HG03108 (cell line): ENCODE measurements at regions not wholly inside any gene's neighbourhood (a gene's known extent, or its start where the extent isn't known, plus 50 kb on each side); places are given as distances from the start of the nearest gene placed in this dataset.
"Not testable (repeated sequence)": the region's sequence is repeated elsewhere in the genome, so short reads cannot be mapped to it uniquely, and the experiment has no call there.

Source experiments
- ATAC-seq: cut with Tn5 transposase; IDR thresholded peaks from one replicate; pipeline ENCODE4 v1.9.1; 2021; ENCODE audit warnings: moderate library complexity; ENCODE audit not compliant: unreplicated experiment

- not testable (repeated sequence) for ATAC-seq
These were observed 271.5 kb upstream of the PLGLB2 start for GRCh38 chr2:87476223-87476872.

DNA sequence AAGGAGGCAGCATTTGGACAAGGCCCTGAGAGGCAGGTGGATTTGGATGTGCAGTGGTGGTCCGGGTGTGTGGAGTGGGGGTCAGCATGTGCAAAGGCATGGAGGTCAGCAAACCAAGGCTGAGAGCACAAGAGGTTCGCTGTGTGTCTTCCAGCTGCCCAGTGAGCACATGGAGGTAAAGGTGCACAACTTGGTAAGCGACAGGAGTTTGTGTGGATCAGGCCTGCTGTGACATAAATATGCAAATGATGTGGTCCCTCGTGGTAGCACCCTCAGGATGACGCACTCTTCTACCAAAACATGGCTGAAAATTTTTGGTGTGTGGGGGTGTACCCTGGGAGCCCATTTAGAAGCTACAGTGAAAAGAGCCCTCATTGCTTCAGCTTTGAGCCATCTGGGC is 271.0 kb upstream of the PLGLB2 start:
- ATAC-seq: not testable (repeated sequence)

DNA sequence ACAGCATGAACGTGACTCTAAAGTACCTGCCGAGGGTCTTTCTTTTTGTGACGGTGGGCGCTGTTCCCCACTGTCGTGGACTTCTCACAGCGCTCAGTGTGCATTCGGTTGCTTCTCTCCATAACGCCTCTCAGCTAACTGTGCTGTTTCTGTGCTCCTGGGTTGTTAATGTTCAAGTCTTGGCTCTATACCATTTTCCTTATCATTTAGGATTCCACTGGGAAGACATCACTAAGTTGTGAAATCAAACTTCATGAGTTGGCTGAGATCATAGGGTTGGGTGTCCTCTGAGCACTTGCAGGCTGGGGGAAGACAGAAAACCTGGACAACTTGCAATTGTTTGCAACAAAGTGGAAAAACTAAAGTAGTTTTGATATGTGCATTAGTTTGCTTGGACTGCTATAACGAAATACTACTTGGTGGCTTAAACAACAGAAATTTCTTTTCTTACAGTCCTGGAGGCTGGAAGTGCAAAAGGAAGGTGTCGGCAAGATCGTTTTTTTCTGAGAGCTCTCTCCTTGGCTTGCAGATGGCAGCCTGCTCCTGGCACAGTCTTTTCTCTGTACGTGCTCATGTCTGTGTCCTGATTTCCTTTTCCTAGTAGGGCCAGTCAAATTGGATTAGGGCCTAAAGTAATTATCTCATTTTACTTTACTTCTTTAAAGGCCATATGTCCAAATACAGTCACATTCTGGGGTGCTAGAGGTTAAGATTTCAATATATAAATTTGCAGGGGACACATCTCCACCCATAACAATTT is 270.0 kb upstream of the PLGLB2 start:
- not testable (repeated sequence) for ATAC-seq

DNA sequence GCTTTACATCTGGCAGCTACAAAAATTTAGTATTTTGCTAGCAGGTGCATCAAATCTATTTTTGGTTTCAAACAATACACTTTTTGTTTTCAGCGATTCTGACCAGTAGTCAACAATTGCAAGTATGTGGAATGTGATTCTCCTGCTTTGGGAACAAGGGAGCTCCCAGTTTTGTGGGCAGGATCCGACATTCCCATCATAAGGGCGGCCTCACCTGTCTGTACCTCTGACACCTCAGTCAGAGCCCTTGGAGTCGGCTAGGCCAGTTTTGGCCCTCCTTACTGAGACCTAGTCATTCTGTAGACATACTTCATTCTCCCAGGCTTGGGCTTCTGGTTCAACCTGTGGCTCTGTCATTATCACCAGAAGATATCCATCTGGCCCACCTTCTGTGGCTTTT is 269.0 kb upstream of the PLGLB2 start:
- not testable (repeated sequence) for ATAC-seq

DNA sequence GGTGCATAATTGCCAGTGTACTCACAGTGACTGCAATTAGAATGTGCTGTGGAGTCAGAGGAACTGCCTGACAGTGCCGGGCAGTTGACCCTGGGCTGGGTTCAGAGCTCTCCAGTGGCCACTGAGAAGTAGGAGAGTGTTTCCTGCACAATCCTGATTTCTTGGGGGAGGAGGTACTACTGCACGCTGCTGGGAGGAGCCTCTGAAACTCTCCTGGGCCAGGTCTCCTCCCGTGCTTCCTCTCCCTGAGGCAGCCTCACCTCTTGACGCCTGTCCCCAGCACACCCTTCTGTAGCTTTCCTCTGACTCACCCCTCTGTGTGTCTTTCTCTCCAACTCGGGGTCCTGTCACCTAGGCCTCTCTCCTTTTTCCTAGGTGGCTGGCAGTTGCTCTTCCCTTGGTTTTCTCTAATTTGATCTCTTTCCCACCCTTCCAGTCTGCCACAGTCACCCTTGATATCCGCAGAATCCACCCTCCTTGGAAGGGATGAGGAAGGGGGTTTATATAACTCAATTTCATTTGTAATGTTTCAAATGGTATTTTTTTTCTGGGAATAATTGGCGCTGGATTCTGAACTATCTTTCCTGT is 264.7 kb upstream of the PLGLB2 start:
- ATAC-seq: not testable (repeated sequence)

- ATAC-seq: not testable (repeated sequence)
These were observed 263.5 kb upstream of the PLGLB2 start for GRCh38 chr2:87484363-87484762.

- not testable (repeated sequence) for ATAC-seq
These were observed 262.4 kb upstream of the PLGLB2 start for GRCh38 chr2:87485455-87485854.

DNA sequence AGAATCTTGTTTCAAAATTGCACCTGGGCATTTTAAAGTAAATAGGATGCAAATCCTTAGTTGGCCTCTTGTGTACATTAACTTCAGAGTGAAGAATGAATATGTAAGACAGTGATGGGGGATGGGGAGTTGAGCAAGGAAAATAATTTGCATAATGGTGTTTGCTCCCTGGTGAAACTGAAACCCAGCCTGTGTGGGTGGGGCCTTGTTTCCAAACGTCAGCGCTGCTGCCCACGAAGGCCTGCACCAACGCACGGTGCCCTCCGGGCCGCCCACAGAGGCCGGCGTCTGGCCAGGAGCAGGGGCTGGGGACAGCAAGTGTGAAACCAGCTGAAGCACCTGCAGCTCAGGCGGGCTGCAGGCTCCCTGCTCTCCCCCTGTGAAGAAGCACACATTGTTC is 262.0 kb upstream of the PLGLB2 start:
- ATAC-seq: peak; percentile 92

DNA sequence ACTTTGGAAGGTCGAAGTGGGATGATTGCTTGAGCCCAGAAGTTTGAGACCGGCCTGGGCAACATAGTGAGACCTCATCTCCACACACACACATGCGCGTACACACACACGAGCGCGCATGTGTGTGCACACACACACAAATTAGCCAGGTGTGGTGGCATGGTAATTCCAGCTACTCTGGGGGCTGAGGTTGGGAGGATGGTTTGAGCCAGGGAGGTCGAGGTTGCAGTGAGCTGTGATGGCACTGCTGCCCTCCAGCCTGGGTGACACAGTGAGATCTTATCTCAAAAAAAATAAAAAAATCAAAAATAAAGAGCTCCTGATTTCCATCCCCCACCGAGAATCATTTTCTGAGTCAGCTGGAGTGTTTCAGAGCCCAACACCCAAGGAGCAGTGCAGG is 261.5 kb upstream of the PLGLB2 start:
- not testable (repeated sequence) for ATAC-seq

DNA sequence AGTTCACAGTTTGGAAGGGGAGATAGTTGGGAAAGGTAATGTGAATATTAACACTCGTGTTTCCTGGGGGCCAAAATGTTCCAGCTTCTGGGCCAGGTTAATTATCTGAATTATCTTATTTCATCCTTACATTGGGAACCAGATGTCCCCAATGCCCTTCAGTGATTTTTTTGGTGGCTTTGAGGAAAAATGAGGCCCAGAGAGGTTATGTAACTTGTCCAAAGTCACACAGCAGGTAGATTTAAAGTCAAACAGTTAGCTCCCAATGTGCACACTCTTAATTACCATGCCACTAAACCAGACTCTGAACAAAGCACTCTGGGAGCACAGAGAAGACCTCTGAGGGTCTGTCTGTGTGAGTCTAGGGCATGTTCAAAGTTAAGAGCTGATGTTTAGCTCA is 259.9 kb upstream of the PLGLB2 start:
- ATAC-seq: not testable (repeated sequence)

DNA sequence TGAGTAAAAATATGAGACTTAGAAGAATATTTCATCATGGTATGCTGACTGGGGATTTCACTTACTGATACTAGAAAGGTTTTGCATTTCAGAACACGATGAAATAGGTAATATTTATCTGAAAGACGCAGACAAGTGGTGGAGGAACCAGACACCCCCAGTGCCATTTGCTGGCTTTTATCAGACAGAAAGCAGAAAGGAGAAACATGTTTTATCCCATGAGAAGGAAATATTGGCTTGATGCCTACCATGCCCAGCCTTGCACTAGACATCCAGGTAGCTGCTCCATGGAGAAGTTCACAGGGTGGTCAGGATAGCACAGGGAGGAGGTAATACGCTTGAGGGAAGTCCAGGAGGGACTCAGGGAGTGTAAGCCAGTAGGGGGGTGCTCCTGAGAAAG is 258.9 kb upstream of the PLGLB2 start:
- ATAC-seq: not testable (repeated sequence)

DNA sequence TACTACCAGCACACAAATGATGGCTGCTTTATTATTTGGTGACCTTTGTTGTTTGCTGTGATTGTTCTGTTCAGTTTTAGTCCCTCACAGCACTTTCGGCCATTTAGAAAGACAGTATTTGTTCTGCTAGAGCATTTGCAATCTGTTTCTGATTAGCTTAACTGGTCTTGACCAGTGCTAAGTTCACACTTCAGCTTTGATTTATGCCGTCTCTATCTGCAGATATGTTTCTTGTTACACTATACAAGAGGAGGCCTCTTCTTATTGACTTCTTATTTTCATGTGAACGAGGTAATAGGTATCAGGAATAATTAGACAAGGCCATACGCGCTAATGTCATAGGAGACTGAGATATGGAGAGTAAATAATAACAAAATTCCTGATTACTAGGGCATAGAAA is 253.0 kb upstream of the PLGLB2 start:
- not testable (repeated sequence) for ATAC-seq

DNA sequence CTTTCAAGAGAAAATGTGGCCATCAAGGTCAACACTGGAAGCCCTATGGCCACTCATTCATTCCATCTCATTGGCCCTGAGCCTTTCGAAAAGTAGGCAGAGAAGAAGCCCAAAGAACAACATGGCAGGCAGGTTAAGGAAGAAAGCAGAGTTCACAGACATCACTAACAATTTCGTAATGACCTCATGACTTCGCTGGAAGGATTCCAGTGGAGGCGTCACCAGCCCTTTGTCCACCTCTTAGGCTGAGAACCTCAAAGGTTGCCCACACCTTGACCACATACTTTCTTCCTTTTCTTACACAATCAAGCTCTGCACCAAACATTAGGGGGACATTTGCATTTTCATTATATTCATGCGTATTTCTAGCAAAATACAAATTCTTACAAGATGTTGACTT is 252.4 kb upstream of the PLGLB2 start:
- ATAC-seq: not testable (repeated sequence)

DNA sequence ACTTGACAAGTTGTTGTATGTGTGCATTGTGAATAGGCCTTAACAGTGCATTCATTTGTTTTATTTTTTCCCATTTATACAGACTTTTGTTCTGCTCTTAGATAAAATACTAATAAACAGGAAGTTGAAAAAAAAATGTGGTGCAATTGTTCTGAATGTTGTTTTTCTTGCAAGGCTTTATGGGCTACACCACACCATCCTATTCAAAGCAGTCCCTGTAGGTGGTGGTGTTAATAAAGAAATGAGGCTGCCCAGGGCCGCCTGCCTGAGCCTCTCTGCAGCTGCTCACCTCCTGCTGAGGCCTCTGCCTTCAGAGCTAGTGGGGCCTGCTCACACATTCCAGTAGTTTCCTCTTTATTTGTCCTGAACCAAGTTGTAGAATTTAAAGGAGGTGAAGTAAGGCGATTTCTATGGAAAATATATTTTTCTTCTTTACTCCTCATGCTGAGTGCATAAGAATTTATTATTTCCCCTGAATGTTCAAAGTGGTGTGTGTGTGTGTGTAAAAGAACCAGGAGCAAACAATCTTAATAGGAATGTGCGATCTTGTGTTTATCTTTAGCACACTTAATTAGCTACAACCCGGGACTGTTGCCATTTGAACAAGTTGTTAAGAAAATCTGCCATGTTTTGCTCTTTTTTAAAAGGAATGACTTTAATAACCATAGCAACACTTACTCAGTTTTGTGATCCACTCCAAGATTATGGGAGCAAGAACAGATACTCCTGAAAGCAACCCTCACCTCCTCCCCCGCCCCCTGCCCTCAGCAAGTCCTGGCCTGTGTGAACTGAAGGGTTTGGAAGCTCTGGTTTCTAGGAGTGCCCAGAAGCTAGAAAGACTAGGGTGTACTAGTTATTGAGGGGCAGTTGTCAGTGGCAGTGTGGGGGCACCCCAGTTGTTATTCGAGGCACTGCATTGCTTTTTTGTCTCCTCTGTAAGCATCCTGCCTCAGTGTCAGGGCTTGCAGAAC is 251.6 kb upstream of the PLGLB2 start:
- ATAC-seq: peak; percentile 89

- ATAC-seq: not testable (repeated sequence)
These were observed 250.8 kb upstream of the PLGLB2 start for GRCh38 chr2:87497135-87497534.

GRCh38 chr2:87497700-87498099 is 250.2 kb upstream of the PLGLB2 start:
- ATAC-seq: not testable (repeated sequence)

- ATAC-seq: peak; percentile 66
These were observed 249.6 kb upstream of the PLGLB2 start for GRCh38 chr2:87498169-87498853.

GRCh38 chr2:87498854-87499238 is 249.0 kb upstream of the PLGLB2 start:
- not testable (repeated sequence) for ATAC-seq

GRCh38 chr2:87499860-87500259 is 248.0 kb upstream of the PLGLB2 start:
- ATAC-seq: not testable (repeated sequence)

- ATAC-seq: not testable (repeated sequence)
These were observed 247.5 kb upstream of the PLGLB2 start for GRCh38 chr2:87500421-87500820.
